Gastroesophageal sphincter (tissue), 4 donors: ENCODE measurements at regions not wholly inside any gene's neighbourhood (a gene's known extent, or its start where the extent isn't known, plus 50 kb on each side); places are given as distances from the start of the nearest gene placed in this dataset.

Source experiments
- ATAC-seq: fragments of 150-250 bp; one replicate; pipeline ENCODE4 v1.9.1; 2016; ENCODE audit warnings: mild to moderate bottlenecking, moderate library complexity
- H3K27ac ChIP-seq, 4 donors: fragments of 200-600 bp; sonication (generic) in 3 of 4; 1 replicate in 3 of 4; 2 replicates in 1 of 4; pipeline ENCODE4 v1.5.1; 2016 to 2019
- H3K27me3 ChIP-seq: fragments of 200-600 bp; sonication (generic); one replicate; pipeline ENCODE4 v1.5.1; 2019
- H3K36me3 ChIP-seq, 2 donors: fragments of 200-600 bp; sonication (generic); one replicate each; pipeline ENCODE4 v1.5.1; 2019; ENCODE audit warnings: control low read depth in 1 of 2
- H3K4me1 ChIP-seq, 3 donors: fragments of 200-600 bp; sonication (generic); 1 replicate in 2 of 3; 2 replicates in 1 of 3; pipeline ENCODE4 v1.5.1; 2016 to 2019; ENCODE audit warnings: control low read depth in 2 of 3
- H3K4me3 ChIP-seq, 2 donors: fragments of 200-600 bp; sonication (generic); one replicate each; pipeline ENCODE4 v1.5.1; 2019; ENCODE audit warnings: mild to moderate bottlenecking in 1 of 2, moderate library complexity in 1 of 2
- H3K9me3 ChIP-seq, 3 donors: fragments of 200-600 bp; sonication (generic); one replicate each; pipeline ENCODE4 v1.5.1; 2017 to 2019; ENCODE audit warnings: control low read depth in 2 of 3
- EP300 ChIP-seq: sonication (generic); formaldehyde crosslinking; IDR thresholded peaks from one replicate; pipeline ENCODE4 v1.6.1; 2017; ENCODE audit warnings: antibody characterized with exemption, mild to moderate bottlenecking
- POLR2A ChIP-seq, 2 donors: fragments of 450-650 bp; IDR thresholded peaks; one replicate each; pipeline ENCODE4 v1.6.1; 2017; ENCODE audit warnings: antibody characterized with exemption in 2 of 2, mild to moderate bottlenecking in 2 of 2, moderate library complexity in 1 of 2
- POLR2AphosphoS5 ChIP-seq: sonication (generic); formaldehyde crosslinking; IDR thresholded peaks from one replicate; pipeline ENCODE4 v1.6.1; 2017; ENCODE audit warnings: antibody characterized with exemption
- WGBS, 2 donors: methylation state at CpG; one replicate each; pipeline ENCODE4 v1.1.5; 2018; ENCODE audit warnings: low coverage in 1 of 2; 5-methylcytosine and 5-hydroxymethylcytosine counted together
- TF ChIP-seq, protein P1 (sequence below), 4 experiments: fragments of 200-600 bp in 2 of 4; fragments of 450-650 bp in 2 of 4; sonication (generic) in 1 of 4; IDR thresholded peaks; one replicate each; pipeline ENCODE4 v1.5.1; 2017 to 2019; ENCODE audit warnings: antibody characterized with exemption in 4 of 4, mild to moderate bottlenecking in 2 of 4, moderate library complexity in 2 of 4

DNA sequence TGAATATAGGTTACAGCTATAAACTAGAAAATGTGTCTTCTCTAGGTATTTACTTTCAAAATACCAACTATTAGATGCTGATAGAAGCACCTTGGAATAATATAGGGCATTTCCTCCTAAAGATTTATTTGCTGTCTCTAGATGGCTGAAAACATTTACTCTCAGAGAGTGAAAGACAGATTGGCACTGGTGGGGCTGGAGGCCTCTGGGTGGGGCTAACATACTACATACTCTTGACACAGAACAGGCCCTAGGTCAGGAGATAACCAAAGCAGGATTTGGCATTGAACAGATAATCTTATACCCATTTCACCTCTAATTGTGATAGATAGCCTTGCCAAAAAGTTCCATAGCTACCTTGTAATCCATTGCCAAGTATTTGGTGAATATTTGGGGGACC, 253.3 kb upstream of the TBC1D5 start:
- no peaks in the 10 kb centered on the region for H3K36me3 ChIP-seq
- TF ChIP-seq POLR2AphosphoS5 (no peak), EP300 (no peak), POLR2A (IDR thresholded peaks at IDR 0.05) (no peak)
- TF ChIP-seq, protein P1, sequence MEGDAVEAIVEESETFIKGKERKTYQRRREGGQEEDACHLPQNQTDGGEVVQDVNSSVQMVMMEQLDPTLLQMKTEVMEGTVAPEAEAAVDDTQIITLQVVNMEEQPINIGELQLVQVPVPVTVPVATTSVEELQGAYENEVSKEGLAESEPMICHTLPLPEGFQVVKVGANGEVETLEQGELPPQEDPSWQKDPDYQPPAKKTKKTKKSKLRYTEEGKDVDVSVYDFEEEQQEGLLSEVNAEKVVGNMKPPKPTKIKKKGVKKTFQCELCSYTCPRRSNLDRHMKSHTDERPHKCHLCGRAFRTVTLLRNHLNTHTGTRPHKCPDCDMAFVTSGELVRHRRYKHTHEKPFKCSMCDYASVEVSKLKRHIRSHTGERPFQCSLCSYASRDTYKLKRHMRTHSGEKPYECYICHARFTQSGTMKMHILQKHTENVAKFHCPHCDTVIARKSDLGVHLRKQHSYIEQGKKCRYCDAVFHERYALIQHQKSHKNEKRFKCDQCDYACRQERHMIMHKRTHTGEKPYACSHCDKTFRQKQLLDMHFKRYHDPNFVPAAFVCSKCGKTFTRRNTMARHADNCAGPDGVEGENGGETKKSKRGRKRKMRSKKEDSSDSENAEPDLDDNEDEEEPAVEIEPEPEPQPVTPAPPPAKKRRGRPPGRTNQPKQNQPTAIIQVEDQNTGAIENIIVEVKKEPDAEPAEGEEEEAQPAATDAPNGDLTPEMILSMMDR (IDR thresholded peaks at IDR 0.05), result no peak
- no peaks in the 10 kb centered on the region for H3K4me1 ChIP-seq
- no peaks in the 10 kb centered on the region for H3K9me3 ChIP-seq
- H3K27ac ChIP-seq, result no peak overlapping the region
- no peak for ATAC-seq
- H3K27me3 ChIP-seq, result no peaks in the 10 kb centered on the region
- no peak overlapping the region for H3K4me3 ChIP-seq

DNA sequence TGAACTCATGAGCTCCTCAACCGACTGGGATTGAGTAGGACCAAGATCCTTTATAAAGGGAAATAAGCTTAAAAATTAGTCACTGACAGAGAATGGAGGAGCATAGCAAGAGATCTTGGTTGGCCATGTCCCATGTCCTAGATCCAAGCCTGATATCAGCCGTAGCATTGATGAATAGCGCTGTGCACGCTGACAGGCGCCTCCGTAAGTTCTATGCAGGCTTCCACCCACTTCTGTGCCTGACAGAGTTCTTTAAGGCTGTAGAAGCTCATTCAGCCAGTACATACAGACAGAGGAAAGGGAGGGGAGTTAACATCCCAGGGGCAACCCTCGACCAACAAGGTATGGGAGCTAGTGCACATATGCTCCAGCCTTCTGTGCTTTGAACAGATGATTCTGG, 251.7 kb upstream of the TBC1D5 start:
- 83 to 93% methylated on average over 3 to 5 of the region's 7 CpGs for WGBS, 2 donors
- ATAC-seq, result no peak
- H3K36me3 ChIP-seq, result no peaks in the 10 kb centered on the region

DNA sequence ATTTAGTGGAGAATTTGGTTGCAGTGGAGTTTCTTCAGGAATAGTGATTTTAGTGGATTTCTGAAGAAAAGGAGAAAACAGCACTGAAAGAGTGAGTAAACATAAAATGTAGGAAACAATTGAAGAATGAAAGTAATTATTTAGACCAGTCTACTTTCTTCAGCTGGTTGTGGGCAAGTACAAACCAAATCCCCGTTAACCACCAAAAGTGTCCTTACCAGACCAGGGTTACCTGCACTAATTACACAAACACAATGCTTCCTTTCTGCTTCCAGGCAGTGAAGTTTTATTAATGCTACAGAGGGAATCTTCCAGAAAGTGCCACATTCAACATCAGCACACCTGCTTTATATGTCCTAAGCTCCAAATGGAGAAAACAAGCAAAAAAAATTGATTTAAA, 248.0 kb upstream of the TBC1D5 start:
- H3K27ac ChIP-seq, result no peak overlapping the region
- ATAC-seq, result no peak
- 100% methylated on average over 1 of the region's 1 CpG for WGBS, 2 donors
- TF ChIP-seq, protein P1 (IDR thresholded peaks at IDR 0.05), result no peak
- no peak for TF ChIP-seq POLR2AphosphoS5
- H3K4me1 ChIP-seq, result peaks cover 0 to 4% (median 0%) of the 10 kb centered on the region in 3 donors
- H3K9me3 ChIP-seq, result no peaks in the 10 kb centered on the region
- H3K36me3 ChIP-seq, result no peaks in the 10 kb centered on the region
- H3K27me3 ChIP-seq, result no peaks in the 10 kb centered on the region
- no peak overlapping the region for H3K4me3 ChIP-seq

More for the DNA sequence above, 251.7 kb upstream of the TBC1D5 start:
- no peak overlapping the region for H3K27ac ChIP-seq
- H3K4me3 ChIP-seq, result no peak overlapping the region
- H3K9me3 ChIP-seq, result no peaks in the 10 kb centered on the region
- TF ChIP-seq POLR2AphosphoS5, result no peak
- TF ChIP-seq POLR2A (IDR thresholded peaks at IDR 0.05), result no peak
- TF ChIP-seq EP300, result no peak
- TF ChIP-seq, protein P1 (IDR thresholded peaks at IDR 0.05), result no peak
- H3K27me3 ChIP-seq, result no peaks in the 10 kb centered on the region
- H3K4me1 ChIP-seq, result no peaks in the 10 kb centered on the region

DNA sequence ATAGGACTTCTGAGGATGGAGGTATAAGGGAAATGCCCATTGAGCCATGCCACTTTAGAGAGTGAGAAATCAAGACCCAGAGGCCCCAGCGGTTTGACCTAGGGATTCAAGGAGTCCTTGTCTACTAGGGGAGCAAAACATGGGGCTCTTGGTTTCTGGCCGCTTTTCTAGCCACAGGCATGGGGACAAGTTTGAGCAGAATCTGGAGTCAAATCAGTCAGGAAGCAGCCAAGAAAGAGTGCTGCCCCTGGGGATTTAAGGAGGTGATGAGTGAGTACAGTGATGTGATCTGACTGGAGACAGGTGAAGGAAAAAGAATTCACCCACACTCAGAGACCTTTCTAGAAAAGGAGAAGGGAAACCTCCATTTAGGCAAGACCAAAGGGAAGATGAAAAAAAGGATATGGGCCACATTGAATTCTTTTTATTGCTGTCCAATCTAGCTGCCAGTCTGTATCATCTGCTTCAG, 244.0 kb upstream of the TBC1D5 start:
- H3K27ac ChIP-seq, result no peak overlapping the region
- WGBS, 2 donors, result 79 to 90% methylated on average over 2 of the region's 2 CpGs
- H3K4me1 ChIP-seq, result peaks cover 0 to 4% (median 0%) of the 10 kb centered on the region in 3 donors
- no peak for TF ChIP-seq EP300
- TF ChIP-seq POLR2A (IDR thresholded peaks at IDR 0.05), result no peak
- TF ChIP-seq, protein P1 (IDR thresholded peaks at IDR 0.05), result no peak
- no peak for TF ChIP-seq POLR2AphosphoS5
- ATAC-seq, result no peak
- H3K4me3 ChIP-seq, result no peak overlapping the region
- H3K36me3 ChIP-seq, result no peaks in the 10 kb centered on the region
- H3K27me3 ChIP-seq, result no peaks in the 10 kb centered on the region
- no peaks in the 10 kb centered on the region for H3K9me3 ChIP-seq

DNA sequence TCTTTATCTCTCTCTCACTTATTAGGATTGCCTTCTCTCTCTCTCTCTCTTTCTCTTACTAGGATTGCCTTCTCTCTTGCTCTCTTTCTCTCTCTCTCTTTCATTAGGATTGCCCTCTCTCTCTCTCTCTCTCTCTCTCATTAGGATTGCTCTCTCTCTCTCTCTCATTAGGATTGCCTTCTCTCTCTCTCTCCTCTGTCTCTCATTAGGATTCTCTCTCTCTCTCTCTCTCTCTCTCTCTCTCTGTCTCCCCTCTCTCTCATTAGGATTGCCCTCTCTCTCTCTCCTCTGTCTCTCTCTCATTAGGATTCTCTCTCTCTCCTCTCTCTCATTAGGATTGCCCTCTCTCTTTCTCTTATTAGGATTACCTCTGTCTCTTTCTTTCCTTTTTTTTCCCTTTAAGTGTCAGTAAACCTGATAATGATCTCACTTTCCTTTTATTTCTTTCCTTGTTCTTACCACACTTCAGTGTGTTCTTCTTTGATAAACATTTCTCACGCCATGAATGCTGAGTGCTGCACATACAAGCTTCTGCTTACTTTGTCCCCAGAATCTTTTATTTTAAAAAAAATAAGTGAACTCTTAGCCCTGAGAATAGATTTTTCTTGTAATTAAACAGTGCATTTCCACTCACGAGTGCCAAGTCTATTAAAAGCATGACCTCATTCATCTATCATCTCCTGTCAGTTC, 243.4 kb upstream of the TBC1D5 start:
- no peak for ATAC-seq
- Histone ChIP-seq H3K4me3 (no peak overlapping the region), H3K27me3 (no peaks in the 10 kb centered on the region), H3K36me3 (no peaks in the 10 kb centered on the region), H3K9me3 (no peaks in the 10 kb centered on the region), H3K4me1 (peaks cover 0 to 4% (median 0%) of the 10 kb centered on the region in 3 donors), H3K27ac (no peak overlapping the region)
- 24 to 29% methylated on average over 2 of the region's 2 CpGs for WGBS, 2 donors
- TF ChIP-seq POLR2A (IDR thresholded peaks at IDR 0.05) (no peak), POLR2AphosphoS5 (no peak), EP300 (no peak)
